ENCODE measurements at regions not wholly inside any gene's neighbourhood (a gene's known extent, or its start where the extent isn't known, plus 50 kb on each side); places are given as distances from the start of the nearest gene placed in this dataset.

DNA sequence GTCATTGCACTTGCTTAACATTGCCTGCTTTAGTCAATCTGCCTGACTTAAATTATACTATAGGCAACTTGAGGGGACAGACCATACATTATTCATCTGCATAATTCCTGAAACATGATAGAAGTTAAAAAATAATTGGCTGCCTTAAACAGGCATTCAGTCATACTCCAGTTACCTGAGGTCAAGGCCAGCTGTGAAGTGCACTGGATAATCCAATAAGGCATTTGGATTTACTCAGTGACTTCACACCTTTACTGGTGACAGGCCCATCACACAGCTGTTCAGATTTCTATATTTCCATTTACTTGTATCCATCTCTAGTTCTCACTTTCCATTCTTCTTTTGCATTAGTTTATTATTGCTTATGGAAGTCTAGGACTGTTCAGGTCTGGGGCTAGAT lies 2341.6 kb downstream of the PCDH7 start:
- H3K9me3 ChIP-seq (ENCODE audit: low read depth): no peaks in the 10 kb centered on the region
- H2AFZ ChIP-seq: no peak overlapping the region
- no peaks in the 10 kb centered on the region for H3K36me3 ChIP-seq (replicated peaks; ENCODE audit: insufficient read depth, low read depth)
- H3K27me3 ChIP-seq: no peaks in the 10 kb centered on the region
- H3K79me2 ChIP-seq: no peaks in the 10 kb centered on the region
- TF ChIP-seq EZH2phosphoT487 (IDR thresholded peaks at IDR 0.05; ENCODE audit: low read depth, severe bottlenecking, unreplicated experiment): no peak
- TF ChIP-seq, protein P1, sequence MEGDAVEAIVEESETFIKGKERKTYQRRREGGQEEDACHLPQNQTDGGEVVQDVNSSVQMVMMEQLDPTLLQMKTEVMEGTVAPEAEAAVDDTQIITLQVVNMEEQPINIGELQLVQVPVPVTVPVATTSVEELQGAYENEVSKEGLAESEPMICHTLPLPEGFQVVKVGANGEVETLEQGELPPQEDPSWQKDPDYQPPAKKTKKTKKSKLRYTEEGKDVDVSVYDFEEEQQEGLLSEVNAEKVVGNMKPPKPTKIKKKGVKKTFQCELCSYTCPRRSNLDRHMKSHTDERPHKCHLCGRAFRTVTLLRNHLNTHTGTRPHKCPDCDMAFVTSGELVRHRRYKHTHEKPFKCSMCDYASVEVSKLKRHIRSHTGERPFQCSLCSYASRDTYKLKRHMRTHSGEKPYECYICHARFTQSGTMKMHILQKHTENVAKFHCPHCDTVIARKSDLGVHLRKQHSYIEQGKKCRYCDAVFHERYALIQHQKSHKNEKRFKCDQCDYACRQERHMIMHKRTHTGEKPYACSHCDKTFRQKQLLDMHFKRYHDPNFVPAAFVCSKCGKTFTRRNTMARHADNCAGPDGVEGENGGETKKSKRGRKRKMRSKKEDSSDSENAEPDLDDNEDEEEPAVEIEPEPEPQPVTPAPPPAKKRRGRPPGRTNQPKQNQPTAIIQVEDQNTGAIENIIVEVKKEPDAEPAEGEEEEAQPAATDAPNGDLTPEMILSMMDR (IDR thresholded peaks at IDR 0.05; ENCODE audit: poor library complexity): no peak
- TF ChIP-seq EZH2 (IDR thresholded peaks at IDR 0.05; ENCODE audit: borderline replicate concordance): no peak
- no peak overlapping the region for H3K4me2 ChIP-seq
- no peaks in the 10 kb centered on the region for H4K20me1 ChIP-seq (ENCODE audit: insufficient read depth, poor library complexity, severe bottlenecking)
- no peaks in the 10 kb centered on the region for H3K9me2 ChIP-seq (replicated peaks; ENCODE audit: insufficient read depth)
- no peaks in the 10 kb centered on the region for H3K4me1 ChIP-seq (ENCODE audit: insufficient read depth)
- H3K4me3 ChIP-seq: no peak overlapping the region
- DNase-seq (ENCODE audit: low spot score): no peak
- H3K27ac ChIP-seq: no peak overlapping the region

DNA sequence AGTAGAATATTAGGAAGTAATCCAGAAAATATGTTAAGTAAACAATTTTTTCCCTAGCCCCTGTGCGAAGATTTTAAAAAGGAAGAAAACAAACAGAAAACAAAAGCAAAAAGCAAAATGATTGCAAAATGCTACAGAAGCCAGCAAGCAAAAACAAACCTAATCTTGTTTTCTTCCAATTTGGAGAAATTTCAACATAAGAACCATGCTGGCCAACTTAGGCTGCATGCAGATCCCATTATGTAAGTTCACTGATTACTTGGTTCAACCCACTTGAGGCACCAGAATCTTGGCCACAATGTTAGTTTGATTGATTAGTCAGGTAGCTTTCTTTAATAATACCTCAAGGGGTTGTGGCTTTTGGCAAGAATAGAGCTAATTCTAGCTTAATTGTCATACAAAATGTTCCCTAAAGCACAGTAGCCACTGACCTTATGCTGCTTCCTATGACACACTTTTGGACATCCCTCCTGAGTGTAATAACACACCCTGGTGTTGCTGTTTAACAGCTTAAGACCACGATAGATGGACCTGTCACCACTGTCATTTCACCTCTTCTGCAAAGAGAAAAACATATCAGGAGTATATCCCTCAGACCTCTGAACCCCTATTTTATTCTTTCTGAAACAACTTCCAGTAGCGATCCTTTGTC lies 2342.1 kb downstream of the PCDH7 start:
- WGBS (ENCODE audit: low lambda C conversion rate, missing lambda C conversion rate): 88% methylated on average over 3 of the region's 3 CpGs
- no peak overlapping the region for H3K27ac ChIP-seq
- no peaks in the 10 kb centered on the region for H3K27me3 ChIP-seq
- no peaks in the 10 kb centered on the region for H3K9me3 ChIP-seq (ENCODE audit: low read depth)
- no peak overlapping the region for H2AFZ ChIP-seq
- H3K79me2 ChIP-seq: no peaks in the 10 kb centered on the region
- H3K4me2 ChIP-seq: no peak overlapping the region
- no peak overlapping the region for H3K4me3 ChIP-seq
- H4K20me1 ChIP-seq (ENCODE audit: insufficient read depth, poor library complexity, severe bottlenecking): no peaks in the 10 kb centered on the region
- DNase-seq (ENCODE audit: low spot score): no peak
- no peaks in the 10 kb centered on the region for H3K36me3 ChIP-seq (replicated peaks; ENCODE audit: insufficient read depth, low read depth)
- H3K9me2 ChIP-seq (replicated peaks; ENCODE audit: insufficient read depth): no peaks in the 10 kb centered on the region
- no peaks in the 10 kb centered on the region for H3K4me1 ChIP-seq (ENCODE audit: insufficient read depth)
- TF ChIP-seq, protein P1 (IDR thresholded peaks at IDR 0.05; ENCODE audit: poor library complexity): no peak
- no peak for TF ChIP-seq EZH2 (IDR thresholded peaks at IDR 0.05; ENCODE audit: borderline replicate concordance)
- no peak for TF ChIP-seq EZH2phosphoT487 (IDR thresholded peaks at IDR 0.05; ENCODE audit: low read depth, severe bottlenecking, unreplicated experiment)

DNA sequence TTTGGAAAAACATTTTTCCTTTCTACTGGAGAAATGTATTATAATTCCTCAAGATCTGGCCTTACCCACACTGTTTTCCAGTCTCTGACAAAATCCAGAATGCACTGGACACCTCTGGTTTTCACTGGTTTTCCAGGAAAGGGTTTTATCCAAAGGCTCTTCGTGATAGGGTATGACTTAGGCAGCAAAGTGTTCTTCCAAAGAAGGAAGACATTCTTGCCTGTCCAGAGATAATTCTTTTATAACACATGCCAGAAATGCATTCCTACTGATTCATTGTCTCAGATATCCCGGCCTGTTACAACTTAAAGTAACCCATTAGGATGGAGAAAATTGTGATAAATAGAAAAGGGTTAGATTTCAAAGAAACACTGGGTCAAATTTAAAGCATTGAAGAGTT lies 2343.1 kb downstream of the PCDH7 start:
- Histone ChIP-seq H4K20me1 (ENCODE audit: insufficient read depth, poor library complexity, severe bottlenecking) (no peaks in the 10 kb centered on the region), H3K4me3 (no peak overlapping the region), H3K4me2 (no peak overlapping the region), H3K79me2 (no peaks in the 10 kb centered on the region), H3K9me2 (replicated peaks; ENCODE audit: insufficient read depth) (no peaks in the 10 kb centered on the region), H2AFZ (no peak overlapping the region), H3K36me3 (replicated peaks; ENCODE audit: insufficient read depth, low read depth) (no peaks in the 10 kb centered on the region), H3K27me3 (no peaks in the 10 kb centered on the region), H3K4me1 (ENCODE audit: insufficient read depth) (no peaks in the 10 kb centered on the region), H3K27ac (peak overlapping the region; percentile 18), H3K9me3 (ENCODE audit: low read depth) (no peaks in the 10 kb centered on the region)
- 27% methylated on average over 2 of the region's 2 CpGs for WGBS (ENCODE audit: low lambda C conversion rate, missing lambda C conversion rate)
- peak; percentile 36 for DNase-seq (ENCODE audit: low spot score)
- TF ChIP-seq, protein P1 (IDR thresholded peaks at IDR 0.05; ENCODE audit: poor library complexity): no peak
- no peak for TF ChIP-seq EZH2phosphoT487 (IDR thresholded peaks at IDR 0.05; ENCODE audit: low read depth, severe bottlenecking, unreplicated experiment)
- TF ChIP-seq EZH2 (IDR thresholded peaks at IDR 0.05; ENCODE audit: borderline replicate concordance): no peak
